Left ventricle myocardium inferior (tissue), 1 donor: ENCODE measurements at regions not wholly inside any gene's neighbourhood (a gene's known extent, or its start where the extent isn't known, plus 50 kb on each side); places are given as distances from the start of the nearest gene placed in this dataset.

Source experiments
- DNase-seq: peaks from one replicate; pipeline ENCODE4 v3.0.0-alpha.2; 2020
- H3K27ac ChIP-seq: fragments of 200-600 bp; replicated peaks from 2 replicates; pipeline ENCODE4 v1.8.0; 2021
- H3K27me3 ChIP-seq: fragments of 200-600 bp; 2 replicates; pipeline ENCODE4 v1.8.0; 2021; ENCODE audit warnings: low read depth
- H3K36me3 ChIP-seq: fragments of 200-600 bp; 2 replicates; pipeline ENCODE4 v1.8.0; 2021
- H3K4me1 ChIP-seq: fragments of 200-600 bp; 2 replicates; pipeline ENCODE4 v1.8.0; 2021
- H3K4me3 ChIP-seq: fragments of 200-600 bp; 2 replicates; pipeline ENCODE4 v1.8.0; 2021; ENCODE audit warnings: mild to moderate bottlenecking, moderate library complexity
- H3K9me3 ChIP-seq: fragments of 200-600 bp; replicated peaks from 2 replicates; pipeline ENCODE4 v1.8.0; 2021
- CTCF ChIP-seq: fragments of 200-600 bp; IDR thresholded peaks from 2 replicates; pipeline ENCODE4 v1.8.0; 2021; ENCODE audit warnings: antibody characterized with exemption, mild to moderate bottlenecking, borderline replicate concordance
- intact Hi-C: fragments of 100-400 bp; cut with micrococcal nuclease; formaldehyde crosslinking; loops from one replicate; pipeline ENCODE4 v1.11.0; 2022
- donor health status: DM: no; HTN: yes; CAD: no; lungs with severe emphysema.

GRCh38 chr2:2739231-2739795 lies 408.2 kb upstream of the MYT1L start:
- Histone ChIP-seq H3K9me3 (no peaks in the 10 kb centered on the region), H3K27me3 (peaks cover 11% of the 10 kb centered on the region), H3K4me3 (no peak overlapping the region), H3K36me3 (no peaks in the 10 kb centered on the region), H3K27ac (no peak overlapping the region), H3K4me1 (no peaks in the 10 kb centered on the region)
- TF ChIP-seq CTCF = no peak
- DNase-seq = no peak
- intact Hi-C loops = no loop called here

GRCh38 chr2:2738684-2739083 lies 407.6 kb upstream of the MYT1L start:
- Histone ChIP-seq H3K36me3 (no peaks in the 10 kb centered on the region), H3K4me3 (no peak overlapping the region), H3K4me1 (no peaks in the 10 kb centered on the region), H3K9me3 (no peaks in the 10 kb centered on the region), H3K27ac (no peak overlapping the region), H3K27me3 (peaks cover 17% of the 10 kb centered on the region)
- TF ChIP-seq CTCF = no peak
- no peak for DNase-seq
- intact Hi-C loops = no loop called here

- no peaks in the 10 kb centered on the region for H3K4me1 ChIP-seq
- intact Hi-C loops = no loop called here
- no peak for DNase-seq
Observed at GRCh38 chr2:2738276-2738675, 407.2 kb upstream of the MYT1L start.

GRCh38 chr2:2735041-2735440 lies 404.0 kb upstream of the MYT1L start:
- H3K4me1 ChIP-seq = no peaks in the 10 kb centered on the region
- H3K27me3 ChIP-seq = peaks cover 31% of the 10 kb centered on the region
- intact Hi-C loops = no loop called here
- no peak overlapping the region for H3K4me3 ChIP-seq
- H3K27ac ChIP-seq = no peak overlapping the region
- TF ChIP-seq CTCF = no peak
- DNase-seq = no peak
- H3K9me3 ChIP-seq = no peaks in the 10 kb centered on the region
- H3K36me3 ChIP-seq = no peaks in the 10 kb centered on the region

More at GRCh38 chr2:2738276-2738675, 407.2 kb upstream of the MYT1L start:
- H3K27ac ChIP-seq = no peak overlapping the region
- no peaks in the 10 kb centered on the region for H3K9me3 ChIP-seq
- peaks cover 21% of the 10 kb centered on the region for H3K27me3 ChIP-seq
- H3K4me3 ChIP-seq = no peak overlapping the region
- no peaks in the 10 kb centered on the region for H3K36me3 ChIP-seq
- TF ChIP-seq CTCF = no peak

GRCh38 chr2:2734308-2734707 lies 403.2 kb upstream of the MYT1L start:
- DNase-seq = no peak
- no peak overlapping the region for H3K27ac ChIP-seq
- H3K4me1 ChIP-seq = no peaks in the 10 kb centered on the region
- no peak for TF ChIP-seq CTCF
- intact Hi-C loops = no loop called here
- no peak overlapping the region for H3K4me3 ChIP-seq
- no peaks in the 10 kb centered on the region for H3K9me3 ChIP-seq
- peaks cover 34% of the 10 kb centered on the region for H3K27me3 ChIP-seq
- no peaks in the 10 kb centered on the region for H3K36me3 ChIP-seq

GRCh38 chr2:2733818-2734217 lies 402.7 kb upstream of the MYT1L start:
- Histone ChIP-seq H3K4me3 (no peak overlapping the region), H3K36me3 (no peaks in the 10 kb centered on the region), H3K4me1 (no peaks in the 10 kb centered on the region), H3K27ac (no peak overlapping the region), H3K9me3 (no peaks in the 10 kb centered on the region), H3K27me3 (peaks cover 34% of the 10 kb centered on the region)
- TF ChIP-seq CTCF = no peak
- intact Hi-C loops = no loop called here
- no peak for DNase-seq
